ENCODE measurements at regions not wholly inside any gene's neighbourhood (a gene's known extent, or its start where the extent isn't known, plus 50 kb on each side); places are given as distances from the start of the nearest gene placed in this dataset.
"Not testable (repeated sequence)": the region's sequence is repeated elsewhere in the genome, so short reads cannot be mapped to it uniquely, and the experiment has no call there.

DNA sequence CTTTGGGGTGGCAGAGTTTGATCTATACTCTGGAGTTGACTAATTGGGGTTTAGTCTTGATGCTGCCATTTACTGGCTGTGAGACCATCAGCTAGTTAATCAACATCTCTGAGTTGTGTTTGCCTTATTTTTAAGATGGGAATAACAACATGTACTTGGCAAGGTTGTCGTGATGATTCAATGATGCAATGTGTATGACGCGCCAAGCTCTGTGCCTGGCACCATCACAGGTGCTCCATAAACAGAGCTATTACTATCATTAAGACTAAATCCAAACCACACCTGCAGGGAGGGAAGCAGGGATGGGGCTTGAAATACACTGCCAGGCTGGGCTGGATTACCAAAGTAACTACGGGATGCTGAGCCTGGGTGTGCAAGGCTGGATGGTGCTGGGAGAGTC, 60.1 kb upstream of the E2F3 start:
- no peaks in the 10 kb centered on the region for H3K9me3 ChIP-seq (ENCODE audit: control insufficient read depth, low read length)
- 90 to 91% methylated on average over 4 of the region's 4 CpGs for WGBS, 2 donors
- H3K4me3 ChIP-seq (ENCODE audit: low read length in 2 of 2) = no peak overlapping the region
- H3K36me3 ChIP-seq (ENCODE audit: control insufficient read depth in 1 of 2, insufficient read depth in 2 of 2, low read length in 1 of 2) = no peaks in the 10 kb centered on the region
- H3K27me3 ChIP-seq (ENCODE audit: control insufficient read depth in 1 of 2, insufficient read depth in 2 of 2, low read length in 1 of 2) = no peaks in the 10 kb centered on the region
- DNase-seq (no peak), ATAC-seq (ENCODE audit: low FRiP score) (peak; percentile 9)
- H3K27ac ChIP-seq (ENCODE audit: low read depth in 1 of 2, low read length in 2 of 2) = no peak overlapping the region
- intact Hi-C loops (cut with DNase I) = no loop called here
- H3K4me1 ChIP-seq (ENCODE audit: control insufficient read depth in 1 of 2, insufficient read depth in 2 of 2, low read length in 2 of 2) = no peaks in the 10 kb centered on the region

DNA sequence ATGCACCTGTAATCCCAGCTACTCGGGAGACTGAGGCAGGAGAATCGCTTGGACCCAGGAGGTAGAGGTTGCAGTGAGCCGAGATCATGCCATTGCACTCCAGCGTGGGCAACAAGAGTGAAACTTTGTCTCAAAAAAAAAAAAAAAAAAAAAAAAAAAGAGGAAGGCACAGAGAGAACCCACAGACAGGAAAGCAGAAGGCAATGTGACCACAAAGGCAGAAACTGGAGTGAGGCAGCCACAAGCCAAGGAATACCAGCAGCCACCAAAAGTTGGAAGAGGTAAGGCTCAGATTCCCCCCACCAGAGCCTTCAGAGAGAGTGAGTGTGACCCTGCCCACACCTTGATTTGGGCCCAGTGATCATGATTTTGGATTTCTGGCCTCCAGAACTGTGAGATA, 54.7 kb upstream of the E2F3 start:
- H3K9me3 ChIP-seq (ENCODE audit: control insufficient read depth, low read length); H3K4me3 ChIP-seq (ENCODE audit: low read length in 2 of 2); DNase-seq; ATAC-seq (ENCODE audit: low FRiP score); H3K36me3 ChIP-seq (ENCODE audit: control insufficient read depth in 1 of 2, insufficient read depth in 2 of 2, low read length in 1 of 2); H3K4me1 ChIP-seq (ENCODE audit: control insufficient read depth in 1 of 2, insufficient read depth in 2 of 2, low read length in 2 of 2); intact Hi-C loops (cut with DNase I); H3K27me3 ChIP-seq (ENCODE audit: control insufficient read depth in 1 of 2, insufficient read depth in 2 of 2, low read length in 1 of 2); H3K27ac ChIP-seq (ENCODE audit: low read depth in 1 of 2, low read length in 2 of 2): not testable (repeated sequence)
- 89% methylated on average over 4 of the region's 4 CpGs for WGBS, 2 donors

DNA sequence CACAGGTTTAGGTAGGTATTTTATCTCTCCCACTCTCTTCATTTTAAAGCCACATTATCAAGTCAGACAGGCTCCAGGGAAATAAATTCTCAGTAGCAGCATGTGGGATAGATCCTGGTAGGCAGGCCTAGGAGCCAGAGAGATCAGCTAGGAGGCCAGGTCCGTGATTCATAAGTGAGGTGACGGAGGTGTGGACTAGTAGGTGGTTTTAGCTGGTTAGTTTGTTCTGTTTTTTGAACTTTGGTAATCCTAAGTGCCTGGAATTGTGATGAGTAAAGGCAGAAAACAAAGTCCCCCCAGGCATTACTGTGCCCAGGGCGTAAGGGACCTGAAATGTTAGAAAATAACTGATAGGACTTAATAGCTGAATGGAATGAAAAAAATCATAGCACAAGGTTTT, 53.6 kb upstream of the E2F3 start:
- Histone ChIP-seq H3K27ac (ENCODE audit: low read depth in 1 of 2, low read length in 2 of 2) (no peak overlapping the region), H3K4me1 (ENCODE audit: control insufficient read depth in 1 of 2, insufficient read depth in 2 of 2, low read length in 2 of 2) (no peaks in the 10 kb centered on the region), H3K9me3 (ENCODE audit: control insufficient read depth, low read length) (peaks cover 2% of the 10 kb centered on the region), H3K36me3 (ENCODE audit: control insufficient read depth in 1 of 2, insufficient read depth in 2 of 2, low read length in 1 of 2) (no peaks in the 10 kb centered on the region), H3K27me3 (ENCODE audit: control insufficient read depth in 1 of 2, insufficient read depth in 2 of 2, low read length in 1 of 2) (no peaks in the 10 kb centered on the region), H3K4me3 (ENCODE audit: low read length in 2 of 2) (no peak overlapping the region)
- WGBS, 2 donors = 85 to 87% methylated on average over 3 of the region's 3 CpGs
- intact Hi-C loops (cut with DNase I) = no loop called here
- DNase-seq (no peak), ATAC-seq (ENCODE audit: low FRiP score) (no peak)

DNA sequence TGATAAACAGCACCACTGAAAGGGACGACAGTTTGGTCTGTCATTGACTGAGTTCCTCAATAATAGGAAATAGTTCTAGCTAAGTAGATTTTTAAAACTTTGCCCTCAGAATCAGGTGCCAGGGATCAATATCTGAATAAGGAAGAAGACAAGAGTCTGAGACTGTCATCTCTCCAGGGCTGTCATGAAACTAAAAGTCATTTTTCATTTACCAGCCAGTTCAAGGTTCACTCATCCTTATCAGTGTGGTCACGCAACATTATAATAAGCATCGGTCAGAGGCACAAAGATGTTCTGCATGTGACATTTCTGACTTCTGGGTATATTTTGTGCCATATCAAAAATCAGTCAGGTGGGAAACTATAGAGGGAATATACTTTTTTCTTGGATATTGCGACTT, 52.5 kb upstream of the E2F3 start:
- Histone ChIP-seq H3K9me3 (ENCODE audit: control insufficient read depth, low read length) (peaks cover 7% of the 10 kb centered on the region), H3K27ac (ENCODE audit: low read depth in 1 of 2, low read length in 2 of 2) (no peak overlapping the region), H3K4me3 (ENCODE audit: low read length in 2 of 2) (no peak overlapping the region), H3K4me1 (ENCODE audit: control insufficient read depth in 1 of 2, insufficient read depth in 2 of 2, low read length in 2 of 2) (no peaks in the 10 kb centered on the region), H3K27me3 (ENCODE audit: control insufficient read depth in 1 of 2, insufficient read depth in 2 of 2, low read length in 1 of 2) (no peaks in the 10 kb centered on the region), H3K36me3 (ENCODE audit: control insufficient read depth in 1 of 2, insufficient read depth in 2 of 2, low read length in 1 of 2) (no peaks in the 10 kb centered on the region)
- no peak for DNase-seq
- WGBS, 2 donors = 72 to 84% methylated on average over 4 of the region's 4 CpGs
- no peak for ATAC-seq (ENCODE audit: low FRiP score)
- intact Hi-C loops (cut with DNase I) = no loop called here

DNA sequence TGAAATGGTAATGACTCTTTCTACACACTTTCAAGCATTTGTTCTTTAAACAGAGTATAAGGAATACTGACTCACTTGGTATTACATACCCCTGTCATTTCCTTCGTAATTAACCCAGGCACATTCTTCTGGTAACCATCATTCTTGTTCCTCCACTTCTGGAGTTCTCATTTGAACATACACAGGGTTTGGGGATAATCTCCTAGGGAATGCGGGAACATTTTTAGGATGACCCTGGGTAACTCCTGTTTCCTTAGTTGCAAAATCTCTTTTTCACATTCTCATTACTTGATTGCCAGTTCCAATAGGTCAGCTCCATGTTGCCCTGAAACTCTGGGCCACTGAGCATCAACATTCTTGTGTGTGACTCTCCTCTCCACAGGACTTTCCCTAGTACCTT, 51.5 kb upstream of the E2F3 start:
- DNase-seq (no peak), ATAC-seq (ENCODE audit: low FRiP score) (no peak)
- Histone ChIP-seq H3K4me3 (ENCODE audit: low read length in 2 of 2) (no peak overlapping the region), H3K9me3 (ENCODE audit: control insufficient read depth, low read length) (peaks cover 7% of the 10 kb centered on the region), H3K36me3 (ENCODE audit: control insufficient read depth in 1 of 2, insufficient read depth in 2 of 2, low read length in 1 of 2) (no peaks in the 10 kb centered on the region), H3K4me1 (ENCODE audit: control insufficient read depth in 1 of 2, insufficient read depth in 2 of 2, low read length in 2 of 2) (no peaks in the 10 kb centered on the region), H3K27ac (ENCODE audit: low read depth in 1 of 2, low read length in 2 of 2) (no peak overlapping the region), H3K27me3 (ENCODE audit: control insufficient read depth in 1 of 2, insufficient read depth in 2 of 2, low read length in 1 of 2) (no peaks in the 10 kb centered on the region)
- 74 to 78% methylated on average over 2 of the region's 2 CpGs for WGBS, 2 donors
- intact Hi-C loops (cut with DNase I) = no loop called here

DNA sequence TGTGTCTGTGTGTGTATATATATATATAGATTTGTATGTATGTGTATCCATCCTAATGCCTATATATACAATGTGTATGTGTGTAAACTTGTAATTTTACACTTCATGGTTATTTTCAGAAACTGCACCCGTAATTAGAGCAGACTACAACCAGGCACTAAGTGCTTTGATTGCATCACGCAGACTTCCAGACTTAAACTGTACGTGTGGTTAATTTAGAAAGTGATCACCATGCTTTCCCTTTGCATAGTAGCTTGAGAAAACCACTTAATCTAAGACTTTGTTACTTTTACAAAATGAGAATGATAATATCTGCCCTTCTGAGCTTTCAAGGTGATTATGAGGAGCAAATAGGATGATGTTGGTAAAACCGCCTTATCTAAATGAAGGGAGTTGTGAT, 50.1 kb upstream of the E2F3 start:
- Histone ChIP-seq H3K36me3 (ENCODE audit: control insufficient read depth in 1 of 2, insufficient read depth in 2 of 2, low read length in 1 of 2) (no peaks in the 10 kb centered on the region), H3K9me3 (ENCODE audit: control insufficient read depth, low read length) (peaks cover 7% of the 10 kb centered on the region), H3K4me1 (ENCODE audit: control insufficient read depth in 1 of 2, insufficient read depth in 2 of 2, low read length in 2 of 2) (no peaks in the 10 kb centered on the region), H3K27me3 (ENCODE audit: control insufficient read depth in 1 of 2, insufficient read depth in 2 of 2, low read length in 1 of 2) (no peaks in the 10 kb centered on the region), H3K4me3 (ENCODE audit: low read length in 2 of 2) (no peak overlapping the region), H3K27ac (ENCODE audit: low read depth in 1 of 2, low read length in 2 of 2) (no peak overlapping the region)
- intact Hi-C loops (cut with DNase I) = no loop called here
- 78 to 81% methylated on average over 4 of the region's 4 CpGs for WGBS, 2 donors
- DNase-seq = no peak
- no peak for ATAC-seq (ENCODE audit: low FRiP score)

Measured in aorta (tissue), 5 donors.